ENCODE measurements at regions not wholly inside any gene's neighbourhood (a gene's known extent, or its start where the extent isn't known, plus 50 kb on each side); places are given as distances from the start of the nearest gene placed in this dataset.

DNA sequence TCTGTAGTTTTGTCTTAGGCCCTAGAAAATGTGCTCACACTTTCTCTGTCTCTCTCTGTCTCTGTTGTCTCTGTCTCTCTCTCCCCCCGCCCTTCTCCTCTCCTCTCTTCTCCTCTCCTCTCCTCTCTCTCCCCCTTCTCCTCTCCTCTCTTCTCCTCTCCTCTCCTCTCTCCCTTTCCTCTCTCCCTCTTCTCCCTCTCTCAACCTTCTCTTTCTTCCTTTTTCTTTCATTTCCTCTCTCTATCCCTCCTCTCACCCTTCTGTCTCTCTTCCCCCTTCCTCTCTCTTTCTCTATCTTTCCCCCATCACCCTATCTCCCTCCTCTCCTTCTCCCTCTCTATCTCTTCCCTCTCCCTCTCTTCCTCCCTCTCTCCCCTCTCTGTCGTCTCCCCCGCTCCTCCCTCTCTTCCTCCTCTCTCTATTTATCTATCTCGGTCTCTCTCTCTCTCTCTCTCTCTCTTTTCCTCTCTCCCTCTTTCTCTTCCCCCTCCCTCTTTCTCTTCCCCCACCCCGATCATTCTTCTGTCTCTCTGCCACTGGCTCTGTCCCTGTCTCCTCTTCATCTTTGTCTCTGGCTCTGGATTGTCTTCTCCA is 107.2 kb upstream of the C16orf82 start:
- TF ChIP-seq, protein P1, sequence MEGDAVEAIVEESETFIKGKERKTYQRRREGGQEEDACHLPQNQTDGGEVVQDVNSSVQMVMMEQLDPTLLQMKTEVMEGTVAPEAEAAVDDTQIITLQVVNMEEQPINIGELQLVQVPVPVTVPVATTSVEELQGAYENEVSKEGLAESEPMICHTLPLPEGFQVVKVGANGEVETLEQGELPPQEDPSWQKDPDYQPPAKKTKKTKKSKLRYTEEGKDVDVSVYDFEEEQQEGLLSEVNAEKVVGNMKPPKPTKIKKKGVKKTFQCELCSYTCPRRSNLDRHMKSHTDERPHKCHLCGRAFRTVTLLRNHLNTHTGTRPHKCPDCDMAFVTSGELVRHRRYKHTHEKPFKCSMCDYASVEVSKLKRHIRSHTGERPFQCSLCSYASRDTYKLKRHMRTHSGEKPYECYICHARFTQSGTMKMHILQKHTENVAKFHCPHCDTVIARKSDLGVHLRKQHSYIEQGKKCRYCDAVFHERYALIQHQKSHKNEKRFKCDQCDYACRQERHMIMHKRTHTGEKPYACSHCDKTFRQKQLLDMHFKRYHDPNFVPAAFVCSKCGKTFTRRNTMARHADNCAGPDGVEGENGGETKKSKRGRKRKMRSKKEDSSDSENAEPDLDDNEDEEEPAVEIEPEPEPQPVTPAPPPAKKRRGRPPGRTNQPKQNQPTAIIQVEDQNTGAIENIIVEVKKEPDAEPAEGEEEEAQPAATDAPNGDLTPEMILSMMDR (IDR thresholded peaks at IDR 0.05; ENCODE audit: low read depth, low read length), result no peak
- no peak for TF ChIP-seq EZH2phosphoT487 (IDR thresholded peaks at IDR 0.05; ENCODE audit: low read depth)

Measured in OCI-LY3 (cell line).